ENCODE measurements at regions not wholly inside any gene's neighbourhood (a gene's known extent, or its start where the extent isn't known, plus 50 kb on each side); places are given as distances from the start of the nearest gene placed in this dataset.

GRCh38 chr7:140283472-140283871 lies 106.7 kb upstream of the KDM7A start:
- Mint-ChIP-seq H3K4me1 (ENCODE audit: low read depth) (no peaks in the 10 kb centered on the region), H3K9me3 (no peaks in the 10 kb centered on the region), H3K27ac (no peak overlapping the region), H3K4me3 (no peak overlapping the region), H3K27me3 (no peaks in the 10 kb centered on the region), H3K36me3 (ENCODE audit: low read depth) (no peaks in the 10 kb centered on the region)
- ChIA-PET POLR2A (no interaction called here), CTCF (interaction anchor here (1.3 kb wide), 1 partner anchor 8 kb away, joined by 3 read pairs; no protein-coding TSS in a partner anchor)
- intact Hi-C loops (cut with micrococcal nuclease), result no loop called here
- no peak for ATAC-seq
- no peak for DNase-seq
- TF ChIP-seq CTCF (IDR thresholded peaks at IDR 0.05), result no peak

GRCh38 chr7:140281960-140282359 lies 105.2 kb upstream of the KDM7A start:
- no peak overlapping the region for H3K4me3 Mint-ChIP-seq
- no peaks in the 10 kb centered on the region for H3K9me3 Mint-ChIP-seq
- POLR2A ChIA-PET, result interaction anchor here (0.7 to 1.1 kb wide), 2 partner anchors 12 to 91 kb away, joined by 3 read pairs; no protein-coding TSS in a partner anchor
- CTCF ChIA-PET, result interaction anchor here (1.3 kb wide), 1 partner anchor 10 kb away, joined by 3 read pairs; no protein-coding TSS in a partner anchor
- intact Hi-C loops (cut with micrococcal nuclease), result no loop called here
- ATAC-seq, result no peak
- no peaks in the 10 kb centered on the region for H3K4me1 Mint-ChIP-seq (ENCODE audit: low read depth)
- no peak for TF ChIP-seq CTCF (IDR thresholded peaks at IDR 0.05)
- H3K36me3 Mint-ChIP-seq (ENCODE audit: low read depth), result no peaks in the 10 kb centered on the region
- no peaks in the 10 kb centered on the region for H3K27me3 Mint-ChIP-seq
- H3K27ac Mint-ChIP-seq, result no peak overlapping the region
- DNase-seq, result no peak

- no peak for DNase-seq
- ATAC-seq, result no peak
- H3K27ac Mint-ChIP-seq, result no peak overlapping the region
- ChIA-PET CTCF (no interaction called here), POLR2A (no interaction called here)
- H3K4me3 Mint-ChIP-seq, result no peak overlapping the region
- H3K36me3 Mint-ChIP-seq (ENCODE audit: low read depth), result no peaks in the 10 kb centered on the region
- H3K27me3 Mint-ChIP-seq, result no peaks in the 10 kb centered on the region
- intact Hi-C loops (cut with micrococcal nuclease), result no loop called here
- no peaks in the 10 kb centered on the region for H3K4me1 Mint-ChIP-seq (ENCODE audit: low read depth)
- H3K9me3 Mint-ChIP-seq, result no peaks in the 10 kb centered on the region
- no peak for TF ChIP-seq CTCF (IDR thresholded peaks at IDR 0.05)
Observed at GRCh38 chr7:140281255-140281654, 104.5 kb upstream of the KDM7A start.

GRCh38 chr7:140276001-140276400 lies 99.2 kb upstream of the KDM7A start:
- POLR2A ChIA-PET, result no interaction called here
- H3K4me1 Mint-ChIP-seq (ENCODE audit: low read depth), result peaks cover 6% of the 10 kb centered on the region
- CTCF ChIA-PET, result interaction anchor here (0.7 kb wide), 1 partner anchor 13 kb away, joined by 3 read pairs; no protein-coding TSS in a partner anchor

More at GRCh38 chr7:140276001-140276400, 99.2 kb upstream of the KDM7A start:
- Mint-ChIP-seq H3K27me3 (no peaks in the 10 kb centered on the region), H3K9me3 (peaks cover under 1% of the 10 kb centered on the region), H3K4me3 (no peak overlapping the region), H3K27ac (no peak overlapping the region), H3K36me3 (ENCODE audit: low read depth) (no peaks in the 10 kb centered on the region)
- intact Hi-C loops (cut with micrococcal nuclease), result no loop called here
- ATAC-seq (no peak), DNase-seq (no peak)
- TF ChIP-seq CTCF (IDR thresholded peaks at IDR 0.05), result no peak
